Activated CD8-positive, alpha-beta memory T cell treated with anti-CD3 and anti-CD28 coated beads, Interleukin-2, amount 50 U/mL, for 48 hours (primary cell): ENCODE measurements at regions not wholly inside any gene's neighbourhood (a gene's known extent, or its start where the extent isn't known, plus 50 kb on each side); places are given as distances from the start of the nearest gene placed in this dataset.
"Not testable (repeated sequence)": the region's sequence is repeated elsewhere in the genome, so short reads cannot be mapped to it uniquely, and the experiment has no call there.

Experiments
- DNase-seq: peaks from one replicate; pipeline ENCODE4 v3.0.0-alpha.2; 2020

- no peak for DNase-seq
These were observed 81.2 kb upstream of the SULF2 start for GRCh38 chr20:47866480-47866879.

GRCh38 chr20:47865912-47866311, 80.6 kb upstream of the SULF2 start:
- DNase-seq = no peak

- DNase-seq = no peak
These were observed 80.2 kb upstream of the SULF2 start for GRCh38 chr20:47865451-47865850.

GRCh38 chr20:47863981-47864380, 78.7 kb upstream of the SULF2 start:
- DNase-seq = no peak

GRCh38 chr20:47863315-47863965, 78.2 kb upstream of the SULF2 start:
- DNase-seq = no peak

GRCh38 chr20:47862574-47863240, 77.4 kb upstream of the SULF2 start:
- DNase-seq = no peak

- DNase-seq = no peak
These were observed 75.8 kb upstream of the SULF2 start for GRCh38 chr20:47861116-47861515.

GRCh38 chr20:47860049-47860830, 75.0 kb upstream of the SULF2 start:
- no peak for DNase-seq

GRCh38 chr20:47859278-47859677, 74.0 kb upstream of the SULF2 start:
- DNase-seq = no peak

GRCh38 chr20:47857569-47858464, 72.5 kb upstream of the SULF2 start:
- no peak for DNase-seq

GRCh38 chr20:47857187-47857568, 71.9 kb upstream of the SULF2 start:
- DNase-seq = no peak

- DNase-seq = no peak
These were observed 70.5 kb upstream of the SULF2 start for GRCh38 chr20:47855799-47856198.

GRCh38 chr20:47854687-47855212, 69.5 kb upstream of the SULF2 start:
- no peak for DNase-seq

- no peak for DNase-seq
These were observed 66.5 kb upstream of the SULF2 start for GRCh38 chr20:47851774-47852173.

GRCh38 chr20:47850146-47850545, 64.9 kb upstream of the SULF2 start:
- DNase-seq = no peak

- no peak for DNase-seq
These were observed 64.3 kb upstream of the SULF2 start for GRCh38 chr20:47849596-47849995.

GRCh38 chr20:47849006-47849405, 63.7 kb upstream of the SULF2 start:
- DNase-seq = no peak

GRCh38 chr20:47848534-47848933, 63.3 kb upstream of the SULF2 start:
- not testable (repeated sequence) for DNase-seq

- no peak for DNase-seq
These were observed 62.7 kb upstream of the SULF2 start for GRCh38 chr20:47847884-47848485.

- not testable (repeated sequence) for DNase-seq
These were observed 61.9 kb upstream of the SULF2 start for GRCh38 chr20:47847220-47847619.

GRCh38 chr20:47846651-47847050, 61.4 kb upstream of the SULF2 start:
- not testable (repeated sequence) for DNase-seq

GRCh38 chr20:47845382-47845977, 60.2 kb upstream of the SULF2 start:
- DNase-seq = not testable (repeated sequence)
